ENCODE measurements at regions not wholly inside any gene's neighbourhood (a gene's known extent, or its start where the extent isn't known, plus 50 kb on each side); places are given as distances from the start of the nearest gene placed in this dataset.

- H3K36me3 ChIP-seq, result no peaks in the 10 kb centered on the region
- H3K27ac ChIP-seq, result no peak overlapping the region
- no peaks in the 10 kb centered on the region for H3K4me1 ChIP-seq (ENCODE audit: low read depth)
- no peak for DNase-seq (ENCODE audit: low read depth in 1 of 2, low spot score in 1 of 2)
- no peak overlapping the region for H3K4me3 ChIP-seq
- TF ChIP-seq CTCF (IDR thresholded peaks at IDR 0.05; ENCODE audit: low read depth, low read length), result no peak
- no peaks in the 10 kb centered on the region for H3K9me3 ChIP-seq (ENCODE audit: low read depth)
- H3K27me3 ChIP-seq, result no peaks in the 10 kb centered on the region
Measured at GRCh38 chr11:80900265-80900664, 1459.4 kb upstream of the TENM4 start.

- H3K27me3 ChIP-seq, result no peaks in the 10 kb centered on the region
- DNase-seq (ENCODE audit: low read depth in 1 of 2, low spot score in 1 of 2), result peak in 1 of 2 donors; percentile 78
- no peak overlapping the region for H3K27ac ChIP-seq
- no peaks in the 10 kb centered on the region for H3K9me3 ChIP-seq (ENCODE audit: low read depth)
- no peak for TF ChIP-seq CTCF (IDR thresholded peaks at IDR 0.05; ENCODE audit: low read depth, low read length)
- no peaks in the 10 kb centered on the region for H3K4me1 ChIP-seq (ENCODE audit: low read depth)
- H3K4me3 ChIP-seq, result no peak overlapping the region
- no peaks in the 10 kb centered on the region for H3K36me3 ChIP-seq
Measured at GRCh38 chr11:80899381-80899780, 1458.6 kb upstream of the TENM4 start.

- Histone ChIP-seq H3K4me3 (no peak overlapping the region), H3K9me3 (ENCODE audit: low read depth) (no peaks in the 10 kb centered on the region), H3K36me3 (no peaks in the 10 kb centered on the region), H3K27me3 (no peaks in the 10 kb centered on the region), H3K4me1 (ENCODE audit: low read depth) (no peaks in the 10 kb centered on the region), H3K27ac (no peak overlapping the region)
- peak in 1 of 2 donors; percentile 2 for DNase-seq (ENCODE audit: low read depth in 1 of 2, low spot score in 1 of 2)
- TF ChIP-seq CTCF (IDR thresholded peaks at IDR 0.05; ENCODE audit: low read depth, low read length), result no peak
Measured at GRCh38 chr11:80898910-80899309, 1458.1 kb upstream of the TENM4 start.

- no peaks in the 10 kb centered on the region for H3K27me3 ChIP-seq
- DNase-seq (ENCODE audit: low read depth in 1 of 2, low spot score in 1 of 2), result no peak
- no peaks in the 10 kb centered on the region for H3K36me3 ChIP-seq
- no peak overlapping the region for H3K27ac ChIP-seq
- no peaks in the 10 kb centered on the region for H3K9me3 ChIP-seq (ENCODE audit: low read depth)
- no peak overlapping the region for H3K4me3 ChIP-seq
- TF ChIP-seq CTCF (IDR thresholded peaks at IDR 0.05; ENCODE audit: low read depth, low read length), result no peak
- no peaks in the 10 kb centered on the region for H3K4me1 ChIP-seq (ENCODE audit: low read depth)
Measured at GRCh38 chr11:80886684-80887083, 1445.9 kb upstream of the TENM4 start.

GRCh38 chr11:80873310-80873999, 1432.6 kb upstream of the TENM4 start:
- peak in 1 of 2 donors; percentile 53 for DNase-seq (ENCODE audit: low read depth in 1 of 2, low spot score in 1 of 2)
- Histone ChIP-seq H3K4me1 (ENCODE audit: low read depth) (no peaks in the 10 kb centered on the region), H3K4me3 (no peak overlapping the region), H3K9me3 (ENCODE audit: low read depth) (no peaks in the 10 kb centered on the region), H3K27me3 (no peaks in the 10 kb centered on the region), H3K36me3 (no peaks in the 10 kb centered on the region), H3K27ac (no peak overlapping the region)
- no peak for TF ChIP-seq CTCF (IDR thresholded peaks at IDR 0.05; ENCODE audit: low read depth, low read length)
